Dendritic cell treated with granulocyte-macrophage colony-stimulating factor and Interleukin-4, amounts not matched to agents 40 ng/mL and 50 ng/mL, for 4 days (primary cell): ENCODE measurements at regions not wholly inside any gene's neighbourhood (a gene's known extent, or its start where the extent isn't known, plus 50 kb on each side); places are given as distances from the start of the nearest gene placed in this dataset.

Source experiments
- H3K27ac Mint-ChIP-seq: one replicate; pipeline ENCODE4 v1.8.0; 2022; ENCODE audit warnings: mild to moderate bottlenecking, mixed read lengths
- H3K27me3 Mint-ChIP-seq: one replicate; pipeline ENCODE4 v1.8.0; 2022; ENCODE audit warnings: mild to moderate bottlenecking, mixed read lengths
- H3K36me3 Mint-ChIP-seq: one replicate; pipeline ENCODE4 v1.8.0; 2022; ENCODE audit warnings: low read depth, mixed read lengths
- H3K4me1 Mint-ChIP-seq: one replicate; pipeline ENCODE4 v1.8.0; 2022; ENCODE audit warnings: low read depth, mixed read lengths
- H3K4me3 Mint-ChIP-seq: one replicate; pipeline ENCODE4 v1.8.0; 2022; ENCODE audit warnings: mild to moderate bottlenecking, moderate library complexity, mixed read lengths
- H3K9me3 Mint-ChIP-seq: one replicate; pipeline ENCODE4 v1.8.0; 2022; ENCODE audit warnings: mixed read lengths
- intact Hi-C: fragments of 100-400 bp; cut with micrococcal nuclease; formaldehyde crosslinking; loops from one replicate; pipeline ENCODE4 v1.15.0; 2022

- intact Hi-C loops, result no loop called here
- no peaks in the 10 kb centered on the region for H3K36me3 Mint-ChIP-seq
- peaks cover 1% of the 10 kb centered on the region for H3K27me3 Mint-ChIP-seq
- H3K4me3 Mint-ChIP-seq, result no peak overlapping the region
- no peaks in the 10 kb centered on the region for H3K4me1 Mint-ChIP-seq
- H3K9me3 Mint-ChIP-seq, result peaks cover 33% of the 10 kb centered on the region
- H3K27ac Mint-ChIP-seq, result no peak overlapping the region
Observed at GRCh38 chr3:193754719-193755118, 161.7 kb downstream of the OPA1 start.

GRCh38 chr3:193756536-193756935, 163.5 kb downstream of the OPA1 start:
- H3K27me3 Mint-ChIP-seq, result no peaks in the 10 kb centered on the region
- no peak overlapping the region for H3K27ac Mint-ChIP-seq
- intact Hi-C loops, result no loop called here

GRCh38 chr3:193757457-193757856, 164.4 kb downstream of the OPA1 start:
- H3K4me3 Mint-ChIP-seq, result no peak overlapping the region
- H3K27ac Mint-ChIP-seq, result no peak overlapping the region
- peaks cover 33% of the 10 kb centered on the region for H3K9me3 Mint-ChIP-seq
- intact Hi-C loops, result no loop called here
- no peaks in the 10 kb centered on the region for H3K27me3 Mint-ChIP-seq
- no peaks in the 10 kb centered on the region for H3K4me1 Mint-ChIP-seq
- no peaks in the 10 kb centered on the region for H3K36me3 Mint-ChIP-seq

More at GRCh38 chr3:193756536-193756935, 163.5 kb downstream of the OPA1 start:
- Mint-ChIP-seq H3K36me3 (no peaks in the 10 kb centered on the region), H3K4me3 (no peak overlapping the region), H3K9me3 (peaks cover 33% of the 10 kb centered on the region), H3K4me1 (no peaks in the 10 kb centered on the region)

- Mint-ChIP-seq H3K4me3 (no peak overlapping the region), H3K9me3 (peaks cover 20% of the 10 kb centered on the region), H3K27ac (no peak overlapping the region), H3K27me3 (peaks cover 5% of the 10 kb centered on the region), H3K36me3 (no peaks in the 10 kb centered on the region), H3K4me1 (no peaks in the 10 kb centered on the region)
- intact Hi-C loops, result no loop called here
Observed at GRCh38 chr3:193761969-193762368, 169.0 kb downstream of the OPA1 start.

- Mint-ChIP-seq H3K9me3 (peaks cover 13% of the 10 kb centered on the region), H3K4me1 (no peaks in the 10 kb centered on the region), H3K27ac (no peak overlapping the region), H3K27me3 (peaks cover 5% of the 10 kb centered on the region), H3K36me3 (no peaks in the 10 kb centered on the region), H3K4me3 (no peak overlapping the region)
- intact Hi-C loops, result no loop called here
Observed at GRCh38 chr3:193762657-193763056, 169.6 kb downstream of the OPA1 start.

- H3K27me3 Mint-ChIP-seq, result peaks cover 5% of the 10 kb centered on the region
- no peak overlapping the region for H3K4me3 Mint-ChIP-seq
- no peaks in the 10 kb centered on the region for H3K9me3 Mint-ChIP-seq
- H3K4me1 Mint-ChIP-seq, result no peaks in the 10 kb centered on the region
- intact Hi-C loops, result no loop called here
- no peak overlapping the region for H3K27ac Mint-ChIP-seq
- no peaks in the 10 kb centered on the region for H3K36me3 Mint-ChIP-seq
Observed at GRCh38 chr3:193764959-193765358, 172.0 kb downstream of the OPA1 start.

GRCh38 chr3:193767353-193768069, 174.5 kb downstream of the OPA1 start:
- intact Hi-C loops, result no loop called here
- Mint-ChIP-seq H3K9me3 (no peaks in the 10 kb centered on the region), H3K4me1 (no peaks in the 10 kb centered on the region), H3K4me3 (no peak overlapping the region), H3K27me3 (peaks cover 7% of the 10 kb centered on the region), H3K27ac (no peak overlapping the region), H3K36me3 (no peaks in the 10 kb centered on the region)

- Mint-ChIP-seq H3K27me3 (peaks cover 7% of the 10 kb centered on the region), H3K36me3 (no peaks in the 10 kb centered on the region), H3K27ac (no peak overlapping the region), H3K9me3 (no peaks in the 10 kb centered on the region), H3K4me3 (no peak overlapping the region), H3K4me1 (no peaks in the 10 kb centered on the region)
- intact Hi-C loops, result no loop called here
Observed at GRCh38 chr3:193768070-193768394, 175.0 kb downstream of the OPA1 start.

- no peaks in the 10 kb centered on the region for H3K36me3 Mint-ChIP-seq
- intact Hi-C loops, result no loop called here
- H3K27ac Mint-ChIP-seq, result no peak overlapping the region
- no peaks in the 10 kb centered on the region for H3K9me3 Mint-ChIP-seq
- no peak overlapping the region for H3K4me3 Mint-ChIP-seq
- H3K4me1 Mint-ChIP-seq, result no peaks in the 10 kb centered on the region
- peaks cover 17% of the 10 kb centered on the region for H3K27me3 Mint-ChIP-seq
Observed at GRCh38 chr3:193769437-193769836, 176.4 kb downstream of the OPA1 start.

GRCh38 chr3:193771011-193771652, 178.1 kb downstream of the OPA1 start:
- Mint-ChIP-seq H3K4me1 (no peaks in the 10 kb centered on the region), H3K4me3 (no peak overlapping the region)
- intact Hi-C loops, result no loop called here

GRCh38 chr3:193771653-193772421, 178.8 kb downstream of the OPA1 start:
- no peak overlapping the region for H3K4me3 Mint-ChIP-seq
- no peaks in the 10 kb centered on the region for H3K4me1 Mint-ChIP-seq
- H3K27me3 Mint-ChIP-seq, result peaks cover 34% of the 10 kb centered on the region
- no peaks in the 10 kb centered on the region for H3K36me3 Mint-ChIP-seq
- intact Hi-C loops, result no loop called here
- H3K27ac Mint-ChIP-seq, result no peak overlapping the region
- H3K9me3 Mint-ChIP-seq, result no peaks in the 10 kb centered on the region

More at GRCh38 chr3:193771011-193771652, 178.1 kb downstream of the OPA1 start:
- peaks cover 30% of the 10 kb centered on the region for H3K27me3 Mint-ChIP-seq
- no peaks in the 10 kb centered on the region for H3K36me3 Mint-ChIP-seq
- no peaks in the 10 kb centered on the region for H3K9me3 Mint-ChIP-seq
- H3K27ac Mint-ChIP-seq, result no peak overlapping the region

- H3K27me3 Mint-ChIP-seq, result peaks cover 34% of the 10 kb centered on the region
- H3K4me3 Mint-ChIP-seq, result no peak overlapping the region
- H3K9me3 Mint-ChIP-seq, result no peaks in the 10 kb centered on the region
- no peak overlapping the region for H3K27ac Mint-ChIP-seq
- H3K36me3 Mint-ChIP-seq, result no peaks in the 10 kb centered on the region
- intact Hi-C loops, result no loop called here
- no peaks in the 10 kb centered on the region for H3K4me1 Mint-ChIP-seq
Observed at GRCh38 chr3:193772422-193772763, 179.4 kb downstream of the OPA1 start.

- no peaks in the 10 kb centered on the region for H3K4me1 Mint-ChIP-seq
- peaks cover 35% of the 10 kb centered on the region for H3K27me3 Mint-ChIP-seq
- intact Hi-C loops, result no loop called here
- no peaks in the 10 kb centered on the region for H3K36me3 Mint-ChIP-seq
- no peaks in the 10 kb centered on the region for H3K9me3 Mint-ChIP-seq
- H3K27ac Mint-ChIP-seq, result no peak overlapping the region
- no peak overlapping the region for H3K4me3 Mint-ChIP-seq
Observed at GRCh38 chr3:193773266-193774220, 180.5 kb downstream of the OPA1 start.
